Breast epithelium (tissue), 4 donors: ENCODE measurements at regions not wholly inside any gene's neighbourhood (a gene's known extent, or its start where the extent isn't known, plus 50 kb on each side); places are given as distances from the start of the nearest gene placed in this dataset.

Experiments used
- DNase-seq, 2 donors: peaks; one replicate each; pipeline ENCODE4 v3.0.0-alpha.2; 2019; ENCODE audit warnings: low spot score in 2 of 2
- H3K27ac ChIP-seq, 2 donors: fragments of 200-600 bp; sonication (generic) in 1 of 2; one replicate each; pipeline ENCODE4 v1.5.1; 2016 to 2019; ENCODE audit warnings: mild to moderate bottlenecking in 1 of 2
- H3K27me3 ChIP-seq, 2 donors: fragments of 200-600 bp; sonication (generic) in 1 of 2; one replicate each; pipeline versions ENCODE4 v1.5.1 to v1.6.0; 2017 to 2019; ENCODE audit warnings: control low read depth in 1 of 2, mild to moderate bottlenecking in 1 of 2
- H3K36me3 ChIP-seq: fragments of 200-600 bp; one replicate; pipeline ENCODE4 v1.5.1; 2019
- H3K4me1 ChIP-seq, 2 donors: fragments of 200-600 bp; sonication (generic); one replicate each; pipeline ENCODE4 v1.5.1; 2016 to 2019; ENCODE audit warnings: control low read depth in 1 of 2
- H3K4me3 ChIP-seq, 3 donors: fragments of 200-600 bp; sonication (generic); 1 replicate in 2 of 3; 2 replicates in 1 of 3; pipeline ENCODE4 v1.5.1; 2016 to 2019; ENCODE audit warnings: mild to moderate bottlenecking in 3 of 3, moderate library complexity in 2 of 3
- H3K9me3 ChIP-seq, 2 donors: fragments of 200-600 bp; sonication (generic) in 1 of 2; one replicate each; pipeline ENCODE4 v1.5.1; 2016 to 2019; ENCODE audit warnings: control low read depth in 1 of 2
- CTCF ChIP-seq, 3 donors: fragments of 450-650 bp; IDR thresholded peaks; one replicate each; pipeline ENCODE4 v1.5.1; 2016 to 2017; ENCODE audit warnings: antibody characterized with exemption in 3 of 3, mild to moderate bottlenecking in 3 of 3, moderate library complexity in 3 of 3
- POLR2A ChIP-seq: fragments of 450-650 bp; IDR thresholded peaks from one replicate; pipeline ENCODE4 v1.6.1; 2016; ENCODE audit warnings: antibody characterized with exemption, mild to moderate bottlenecking, moderate library complexity
- POLR2AphosphoS5 ChIP-seq, 3 donors: sonication (generic); formaldehyde crosslinking; IDR thresholded peaks; one replicate each; pipeline ENCODE4 v1.6.1; 2017; ENCODE audit warnings: antibody characterized with exemption in 3 of 3
- intact Hi-C: fragments of 100-400 bp; cut with DNase I; formaldehyde crosslinking; loops from one replicate; pipeline ENCODE4 v1.15.1; 2023; ENCODE audit warnings: low total_unique reads

DNA sequence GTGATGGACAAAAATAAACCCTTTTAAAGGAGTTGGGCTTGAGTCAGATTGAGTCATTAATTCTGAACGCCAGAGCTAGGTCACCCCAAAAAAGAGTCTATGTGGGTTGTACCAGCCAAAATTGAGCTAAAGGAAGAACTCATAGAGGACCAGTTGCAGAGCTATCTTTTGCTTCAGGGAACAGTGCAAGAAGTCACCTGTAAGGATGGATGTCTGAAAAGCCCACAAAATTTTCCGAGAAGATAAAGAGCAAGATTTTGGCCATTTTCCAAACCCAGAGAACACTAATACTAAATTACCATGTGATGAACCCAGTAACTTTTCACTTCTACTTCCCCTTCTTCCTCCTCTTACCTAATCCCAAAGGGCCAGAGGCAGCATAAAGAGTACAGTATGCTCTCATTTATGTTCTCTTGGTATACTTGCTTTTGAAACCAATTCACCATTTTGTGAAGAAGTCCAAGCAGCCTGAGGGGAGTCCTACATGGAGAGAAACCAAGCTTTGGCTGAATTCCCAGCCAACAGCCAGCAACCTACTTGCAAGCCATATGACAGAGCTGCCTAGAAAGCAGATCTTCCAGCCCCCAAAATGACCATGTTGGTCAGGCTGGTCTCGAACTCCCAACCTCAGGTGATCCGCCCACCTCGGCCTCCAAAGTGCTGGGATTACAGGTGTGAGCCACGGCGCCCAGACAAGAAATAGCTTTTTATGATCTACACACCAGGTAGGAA is 551.7 kb downstream of the SATB2 start:
- Histone ChIP-seq H3K27ac (no peak overlapping the region), H3K36me3 (no peaks in the 10 kb centered on the region), H3K27me3 (no peaks in the 10 kb centered on the region), H3K9me3 (no peaks in the 10 kb centered on the region), H3K4me1 (no peaks in the 10 kb centered on the region), H3K4me3 (no peak overlapping the region)
- intact Hi-C loops = no loop called here
- TF ChIP-seq POLR2AphosphoS5 (IDR thresholded peaks at IDR 0.05) (no peak), CTCF (IDR thresholded peaks at IDR 0.05) (no peak), POLR2A (no peak)
- no peak for DNase-seq

DNA sequence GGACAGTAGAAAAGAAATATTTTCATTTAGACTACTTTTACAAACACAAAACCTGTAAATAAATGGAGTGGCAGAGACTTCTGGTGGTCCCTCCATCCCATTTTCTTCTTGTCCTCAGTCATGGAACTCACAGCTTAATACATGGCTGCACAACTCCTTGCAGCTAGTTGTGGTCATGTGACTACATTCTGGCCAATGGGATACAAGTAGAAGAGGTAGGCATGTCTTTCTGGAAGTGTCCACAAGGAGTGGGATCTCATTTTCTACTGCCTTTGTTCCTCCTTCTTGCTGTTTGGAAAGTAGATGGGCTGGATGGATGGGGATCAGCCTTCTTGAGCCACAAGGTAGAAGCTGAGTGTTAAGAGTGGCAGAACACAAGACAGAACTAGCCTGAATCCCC is 555.8 kb downstream of the SATB2 start:
- intact Hi-C loops = no loop called here
- no peak for DNase-seq
- no peak overlapping the region for H3K4me3 ChIP-seq

GRCh38 chr2:198900141-198900540 is 557.6 kb downstream of the SATB2 start:
- no peaks in the 10 kb centered on the region for H3K27me3 ChIP-seq
- no peaks in the 10 kb centered on the region for H3K4me1 ChIP-seq
- H3K9me3 ChIP-seq = no peaks in the 10 kb centered on the region
- DNase-seq = no peak
- TF ChIP-seq POLR2AphosphoS5 (IDR thresholded peaks at IDR 0.05) (no peak), CTCF (IDR thresholded peaks at IDR 0.05) (no peak), POLR2A (no peak)
- no peak overlapping the region for H3K27ac ChIP-seq
- H3K4me3 ChIP-seq = no peak overlapping the region
- H3K36me3 ChIP-seq = no peaks in the 10 kb centered on the region
- intact Hi-C loops = no loop called here

More for the DNA sequence above, 555.8 kb downstream of the SATB2 start:
- H3K9me3 ChIP-seq = no peaks in the 10 kb centered on the region
- H3K36me3 ChIP-seq = no peaks in the 10 kb centered on the region
- TF ChIP-seq POLR2A (no peak), POLR2AphosphoS5 (IDR thresholded peaks at IDR 0.05) (no peak), CTCF (IDR thresholded peaks at IDR 0.05) (no peak)
- H3K27me3 ChIP-seq = no peaks in the 10 kb centered on the region
- no peaks in the 10 kb centered on the region for H3K4me1 ChIP-seq
- H3K27ac ChIP-seq = no peak overlapping the region

- intact Hi-C loops = no loop called here
- no peaks in the 10 kb centered on the region for H3K36me3 ChIP-seq
- no peak for DNase-seq
- no peak overlapping the region for H3K4me3 ChIP-seq
- no peaks in the 10 kb centered on the region for H3K27me3 ChIP-seq
- no peak overlapping the region for H3K27ac ChIP-seq
- no peak for TF ChIP-seq POLR2AphosphoS5 (IDR thresholded peaks at IDR 0.05)
- no peak for TF ChIP-seq CTCF (IDR thresholded peaks at IDR 0.05)
- no peak for TF ChIP-seq POLR2A
- H3K9me3 ChIP-seq = peaks cover 0 to 5% of the 10 kb centered on the region in 2 donors
- H3K4me1 ChIP-seq = no peaks in the 10 kb centered on the region
Measured at GRCh38 chr2:198890490-198890889, 567.2 kb downstream of the SATB2 start.

GRCh38 chr2:198883604-198884003 is 574.1 kb downstream of the SATB2 start:
- H3K27ac ChIP-seq = no peak overlapping the region
- intact Hi-C loops = no loop called here
- no peaks in the 10 kb centered on the region for H3K36me3 ChIP-seq
- no peak for DNase-seq
- no peaks in the 10 kb centered on the region for H3K9me3 ChIP-seq
- H3K4me1 ChIP-seq = no peaks in the 10 kb centered on the region
- TF ChIP-seq CTCF (IDR thresholded peaks at IDR 0.05) (no peak), POLR2A (no peak), POLR2AphosphoS5 (IDR thresholded peaks at IDR 0.05) (no peak)
- H3K4me3 ChIP-seq = no peak overlapping the region
- no peaks in the 10 kb centered on the region for H3K27me3 ChIP-seq
